ENCODE measurements at regions not wholly inside any gene's neighbourhood (a gene's known extent, or its start where the extent isn't known, plus 50 kb on each side); places are given as distances from the start of the nearest gene placed in this dataset.

DNA sequence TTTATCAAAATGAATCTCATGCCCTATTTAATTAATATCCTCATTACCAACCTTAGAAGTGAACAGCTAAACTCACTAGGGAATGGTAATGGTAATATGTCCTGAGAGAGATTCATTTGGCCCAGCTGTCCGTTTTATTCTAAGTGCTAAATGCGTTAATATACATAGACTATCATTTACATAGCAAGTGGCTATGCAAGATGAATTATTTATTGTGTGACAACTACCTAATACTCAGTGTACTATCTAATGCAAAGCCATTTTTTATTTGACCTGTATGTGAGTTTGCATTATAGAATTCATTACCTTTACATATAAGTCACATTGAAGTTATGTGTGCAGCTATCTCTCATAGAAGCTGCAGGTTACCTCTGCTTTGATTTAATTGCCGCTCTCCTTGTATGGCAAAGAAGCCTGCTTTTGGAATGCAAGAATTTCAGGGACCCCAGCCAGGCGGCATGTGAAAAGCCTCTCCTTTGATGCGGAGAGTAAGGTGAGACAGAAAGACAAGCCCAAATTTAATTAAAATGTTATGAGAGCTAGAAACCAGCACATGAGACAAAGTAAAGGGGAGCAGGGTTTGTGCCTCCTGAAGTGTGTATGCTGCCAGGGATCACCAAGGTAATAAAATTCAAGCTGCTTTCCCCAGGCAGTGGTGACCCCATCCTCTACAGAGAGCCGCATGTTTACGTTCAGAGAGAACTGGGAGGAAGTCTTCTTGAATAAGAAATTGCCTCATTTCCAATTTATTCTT, 693.0 kb upstream of the MAP3K7 start:
- Histone ChIP-seq H3K9me2 (ENCODE audit: insufficient read depth, low read length) (no peaks in the 10 kb centered on the region), H2AFZ (ENCODE audit: low read depth, low read length) (no peak overlapping the region)

DNA sequence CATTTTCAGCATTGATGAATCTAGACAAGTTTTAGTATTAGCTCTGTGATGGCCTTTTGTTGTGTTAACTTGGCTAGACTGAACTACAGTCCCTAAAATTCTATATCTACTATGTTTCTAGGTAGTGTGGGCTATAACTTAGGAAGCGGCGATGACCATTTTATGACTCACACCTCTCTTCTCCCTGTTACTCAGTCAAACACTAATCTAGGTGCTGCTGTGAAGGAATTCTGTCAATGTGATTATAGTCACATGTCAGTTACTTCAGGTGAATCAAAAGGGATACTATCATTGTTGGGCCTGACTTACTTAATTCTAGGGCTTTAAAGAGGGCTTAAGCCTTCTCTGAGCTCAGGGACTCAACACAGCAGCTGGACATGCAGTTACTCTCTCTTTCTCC, 691.5 kb upstream of the MAP3K7 start:
- no peaks in the 10 kb centered on the region for H3K36me3 ChIP-seq (ENCODE audit: insufficient read depth, low read length)
- H3K9me2 ChIP-seq (ENCODE audit: insufficient read depth, low read length): no peaks in the 10 kb centered on the region
- TF ChIP-seq RAD21 (conservative IDR thresholded peaks at IDR 0.05) (no peak), SMC3 (conservative IDR thresholded peaks at IDR 0.05; ENCODE audit: poor library complexity) (no peak), EZH2 (IDR thresholded peaks at IDR 0.05; ENCODE audit: borderline replicate concordance, insufficient read depth, low read length, poor library complexity, severe bottlenecking) (no peak), EP300 (conservative IDR thresholded peaks at IDR 0.05; ENCODE audit: poor library complexity, severe bottlenecking) (no peak), CTCF (IDR thresholded peaks at IDR 0.05; ENCODE audit: poor library complexity, severe bottlenecking) (no peak), TAF1 (IDR thresholded peaks at IDR 0.05; ENCODE audit: low read depth) (no peak), MXI1 (conservative IDR thresholded peaks at IDR 0.05; ENCODE audit: poor library complexity, severe bottlenecking) (no peak), POLR2AphosphoS5 (IDR thresholded peaks at IDR 0.05) (no peak)
- TF ChIP-seq, protein P1, sequence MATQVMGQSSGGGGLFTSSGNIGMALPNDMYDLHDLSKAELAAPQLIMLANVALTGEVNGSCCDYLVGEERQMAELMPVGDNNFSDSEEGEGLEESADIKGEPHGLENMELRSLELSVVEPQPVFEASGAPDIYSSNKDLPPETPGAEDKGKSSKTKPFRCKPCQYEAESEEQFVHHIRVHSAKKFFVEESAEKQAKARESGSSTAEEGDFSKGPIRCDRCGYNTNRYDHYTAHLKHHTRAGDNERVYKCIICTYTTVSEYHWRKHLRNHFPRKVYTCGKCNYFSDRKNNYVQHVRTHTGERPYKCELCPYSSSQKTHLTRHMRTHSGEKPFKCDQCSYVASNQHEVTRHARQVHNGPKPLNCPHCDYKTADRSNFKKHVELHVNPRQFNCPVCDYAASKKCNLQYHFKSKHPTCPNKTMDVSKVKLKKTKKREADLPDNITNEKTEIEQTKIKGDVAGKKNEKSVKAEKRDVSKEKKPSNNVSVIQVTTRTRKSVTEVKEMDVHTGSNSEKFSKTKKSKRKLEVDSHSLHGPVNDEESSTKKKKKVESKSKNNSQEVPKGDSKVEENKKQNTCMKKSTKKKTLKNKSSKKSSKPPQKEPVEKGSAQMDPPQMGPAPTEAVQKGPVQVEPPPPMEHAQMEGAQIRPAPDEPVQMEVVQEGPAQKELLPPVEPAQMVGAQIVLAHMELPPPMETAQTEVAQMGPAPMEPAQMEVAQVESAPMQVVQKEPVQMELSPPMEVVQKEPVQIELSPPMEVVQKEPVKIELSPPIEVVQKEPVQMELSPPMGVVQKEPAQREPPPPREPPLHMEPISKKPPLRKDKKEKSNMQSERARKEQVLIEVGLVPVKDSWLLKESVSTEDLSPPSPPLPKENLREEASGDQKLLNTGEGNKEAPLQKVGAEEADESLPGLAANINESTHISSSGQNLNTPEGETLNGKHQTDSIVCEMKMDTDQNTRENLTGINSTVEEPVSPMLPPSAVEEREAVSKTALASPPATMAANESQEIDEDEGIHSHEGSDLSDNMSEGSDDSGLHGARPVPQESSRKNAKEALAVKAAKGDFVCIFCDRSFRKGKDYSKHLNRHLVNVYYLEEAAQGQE (IDR thresholded peaks at IDR 0.05; ENCODE audit: borderline replicate concordance): no peak

More for the DNA sequence above, 693.0 kb upstream of the MAP3K7 start:
- Histone ChIP-seq H3K9ac (ENCODE audit: low read length) (peak overlapping the region; percentile 14), H3K27ac (ENCODE audit: low read length) (peak overlapping the region; percentile 76), H3K4me2 (ENCODE audit: low read length) (no peak overlapping the region), H3K79me2 (replicated peaks; ENCODE audit: insufficient read depth, low read length) (no peaks in the 10 kb centered on the region), H3F3A (ENCODE audit: insufficient read depth, low read length, poor library complexity, severe bottlenecking) (no peaks in the 10 kb centered on the region), H4K20me1 (ENCODE audit: insufficient read depth) (no peaks in the 10 kb centered on the region), H3K27me3 (ENCODE audit: insufficient read depth, low read depth, low read length) (no peaks in the 10 kb centered on the region), H3K4me3 (ENCODE audit: low read length) (no peak overlapping the region), H3K36me3 (ENCODE audit: insufficient read depth, low read length) (no peaks in the 10 kb centered on the region), H3K9me3 (ENCODE audit: low read length) (no peaks in the 10 kb centered on the region)
- TF ChIP-seq, protein P1 (IDR thresholded peaks at IDR 0.05; ENCODE audit: borderline replicate concordance): no peak
- no peak for TF ChIP-seq TAF1 (IDR thresholded peaks at IDR 0.05; ENCODE audit: low read depth)
- TF ChIP-seq MXI1 (conservative IDR thresholded peaks at IDR 0.05; ENCODE audit: poor library complexity, severe bottlenecking): no peak
- no peak for TF ChIP-seq EP300 (conservative IDR thresholded peaks at IDR 0.05; ENCODE audit: poor library complexity, severe bottlenecking)

More for the DNA sequence above, 691.5 kb upstream of the MAP3K7 start:
- Histone ChIP-seq H4K20me1 (ENCODE audit: insufficient read depth) (no peaks in the 10 kb centered on the region), H2AFZ (ENCODE audit: low read depth, low read length) (no peak overlapping the region), H3K4me3 (ENCODE audit: low read length) (no peak overlapping the region), H3K9me3 (ENCODE audit: low read length) (no peaks in the 10 kb centered on the region), H3K27me3 (ENCODE audit: insufficient read depth, low read depth, low read length) (no peaks in the 10 kb centered on the region), H3K9ac (ENCODE audit: low read length) (no peak overlapping the region), H3K4me2 (ENCODE audit: low read length) (no peak overlapping the region), H3K27ac (ENCODE audit: low read length) (peak overlapping the region; percentile 76), H3K79me2 (replicated peaks; ENCODE audit: insufficient read depth, low read length) (no peaks in the 10 kb centered on the region), H3F3A (ENCODE audit: insufficient read depth, low read length, poor library complexity, severe bottlenecking) (no peaks in the 10 kb centered on the region)
